ENCODE measurements at regions not wholly inside any gene's neighbourhood (a gene's known extent, or its start where the extent isn't known, plus 50 kb on each side); places are given as distances from the start of the nearest gene placed in this dataset.

DNA sequence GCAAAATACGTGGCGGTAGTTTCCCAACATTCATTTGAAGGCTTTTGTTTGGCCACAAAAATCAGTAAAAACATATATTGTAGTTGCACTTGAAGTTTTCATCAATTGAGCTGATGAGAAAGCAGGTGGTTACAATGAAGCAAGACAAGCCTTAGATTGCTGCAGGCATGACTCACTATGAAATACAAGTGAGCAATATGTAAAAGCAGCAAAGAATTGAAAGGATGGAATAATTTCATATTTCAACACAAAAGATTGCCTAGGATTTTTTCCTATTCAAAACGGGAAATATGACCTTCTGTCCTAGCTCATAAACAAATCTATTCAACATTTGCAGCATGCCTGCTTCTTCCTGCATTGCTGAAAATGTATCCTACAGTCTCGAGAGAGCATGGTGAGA, 190.9 kb upstream of the BANK1 start:
- no peak overlapping the region for H2AFZ ChIP-seq
- H3K27ac ChIP-seq, result no peak overlapping the region
- TF ChIP-seq, protein P1, sequence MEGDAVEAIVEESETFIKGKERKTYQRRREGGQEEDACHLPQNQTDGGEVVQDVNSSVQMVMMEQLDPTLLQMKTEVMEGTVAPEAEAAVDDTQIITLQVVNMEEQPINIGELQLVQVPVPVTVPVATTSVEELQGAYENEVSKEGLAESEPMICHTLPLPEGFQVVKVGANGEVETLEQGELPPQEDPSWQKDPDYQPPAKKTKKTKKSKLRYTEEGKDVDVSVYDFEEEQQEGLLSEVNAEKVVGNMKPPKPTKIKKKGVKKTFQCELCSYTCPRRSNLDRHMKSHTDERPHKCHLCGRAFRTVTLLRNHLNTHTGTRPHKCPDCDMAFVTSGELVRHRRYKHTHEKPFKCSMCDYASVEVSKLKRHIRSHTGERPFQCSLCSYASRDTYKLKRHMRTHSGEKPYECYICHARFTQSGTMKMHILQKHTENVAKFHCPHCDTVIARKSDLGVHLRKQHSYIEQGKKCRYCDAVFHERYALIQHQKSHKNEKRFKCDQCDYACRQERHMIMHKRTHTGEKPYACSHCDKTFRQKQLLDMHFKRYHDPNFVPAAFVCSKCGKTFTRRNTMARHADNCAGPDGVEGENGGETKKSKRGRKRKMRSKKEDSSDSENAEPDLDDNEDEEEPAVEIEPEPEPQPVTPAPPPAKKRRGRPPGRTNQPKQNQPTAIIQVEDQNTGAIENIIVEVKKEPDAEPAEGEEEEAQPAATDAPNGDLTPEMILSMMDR (IDR thresholded peaks at IDR 0.05; ENCODE audit: poor library complexity), result no peak
- TF ChIP-seq EZH2phosphoT487 (IDR thresholded peaks at IDR 0.05; ENCODE audit: low read depth, severe bottlenecking, unreplicated experiment), result no peak
- no peak for TF ChIP-seq EZH2 (IDR thresholded peaks at IDR 0.05; ENCODE audit: borderline replicate concordance)

DNA sequence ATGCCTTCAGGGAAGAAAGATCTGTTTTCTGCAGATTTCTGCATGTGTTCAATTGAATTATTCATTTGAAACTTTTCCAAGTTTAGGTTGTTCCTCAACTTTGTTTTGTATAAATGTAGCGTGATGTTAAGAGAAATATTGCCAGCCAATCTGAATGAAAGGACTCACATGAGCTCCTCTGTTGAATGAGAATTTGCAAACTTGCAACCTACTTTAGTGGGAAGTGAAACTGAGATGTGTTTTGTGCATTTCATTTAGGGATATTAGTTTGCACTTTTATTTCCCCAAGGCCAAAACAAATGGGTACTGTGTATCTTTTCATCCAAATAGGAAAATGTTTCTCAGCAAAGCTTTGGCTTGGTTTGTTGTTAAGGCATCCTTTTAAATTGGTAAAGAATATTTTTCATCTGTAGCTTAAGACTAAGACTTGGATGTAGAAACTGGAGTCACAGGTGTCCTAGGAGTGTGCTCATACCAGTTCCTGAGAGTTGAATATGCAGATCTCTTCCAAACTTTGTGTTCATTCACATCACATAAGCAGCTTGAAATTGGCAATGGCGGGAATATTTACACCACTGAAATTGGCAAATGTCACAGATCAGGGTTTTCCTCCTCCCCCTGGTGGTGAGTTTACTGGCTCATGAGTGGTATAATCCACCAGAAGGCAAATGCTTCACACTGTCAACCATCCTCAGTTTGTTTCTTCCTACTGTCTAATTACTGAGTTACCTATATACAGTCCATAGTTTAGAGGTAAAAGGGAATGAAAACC, 193.6 kb upstream of the BANK1 start:
- 90% methylated on average over 2 of the region's 2 CpGs for WGBS (ENCODE audit: low lambda C conversion rate, missing lambda C conversion rate)
- Histone ChIP-seq H3K9me2 (replicated peaks; ENCODE audit: insufficient read depth) (no peaks in the 10 kb centered on the region), H3K27me3 (no peaks in the 10 kb centered on the region), H3K36me3 (replicated peaks; ENCODE audit: insufficient read depth, low read depth) (no peaks in the 10 kb centered on the region), H3K79me2 (no peaks in the 10 kb centered on the region), H3K4me3 (no peak overlapping the region), H3K9me3 (ENCODE audit: low read depth) (no peaks in the 10 kb centered on the region), H3K4me1 (ENCODE audit: insufficient read depth) (no peaks in the 10 kb centered on the region), H4K20me1 (ENCODE audit: insufficient read depth, poor library complexity, severe bottlenecking) (no peaks in the 10 kb centered on the region), H3K27ac (no peak overlapping the region), H3K4me2 (no peak overlapping the region), H2AFZ (no peak overlapping the region)
- TF ChIP-seq EZH2phosphoT487 (IDR thresholded peaks at IDR 0.05; ENCODE audit: low read depth, severe bottlenecking, unreplicated experiment), result no peak
- no peak for TF ChIP-seq EZH2 (IDR thresholded peaks at IDR 0.05; ENCODE audit: borderline replicate concordance)
- TF ChIP-seq, protein P1 (IDR thresholded peaks at IDR 0.05; ENCODE audit: poor library complexity), result no peak
- no peak for DNase-seq (ENCODE audit: low spot score)

More for the DNA sequence above, 190.9 kb upstream of the BANK1 start:
- H3K79me2 ChIP-seq, result no peaks in the 10 kb centered on the region
- no peaks in the 10 kb centered on the region for H3K9me2 ChIP-seq (replicated peaks; ENCODE audit: insufficient read depth)
- no peak overlapping the region for H3K4me3 ChIP-seq
- no peak for DNase-seq (ENCODE audit: low spot score)
- H4K20me1 ChIP-seq (ENCODE audit: insufficient read depth, poor library complexity, severe bottlenecking), result no peaks in the 10 kb centered on the region
- 48% methylated on average over 4 of the region's 4 CpGs for WGBS (ENCODE audit: low lambda C conversion rate, missing lambda C conversion rate)
- H3K9me3 ChIP-seq (ENCODE audit: low read depth), result no peaks in the 10 kb centered on the region
- no peak overlapping the region for H3K4me2 ChIP-seq
- H3K4me1 ChIP-seq (ENCODE audit: insufficient read depth), result no peaks in the 10 kb centered on the region
- H3K36me3 ChIP-seq (replicated peaks; ENCODE audit: insufficient read depth, low read depth), result no peaks in the 10 kb centered on the region
- no peaks in the 10 kb centered on the region for H3K27me3 ChIP-seq

DNA sequence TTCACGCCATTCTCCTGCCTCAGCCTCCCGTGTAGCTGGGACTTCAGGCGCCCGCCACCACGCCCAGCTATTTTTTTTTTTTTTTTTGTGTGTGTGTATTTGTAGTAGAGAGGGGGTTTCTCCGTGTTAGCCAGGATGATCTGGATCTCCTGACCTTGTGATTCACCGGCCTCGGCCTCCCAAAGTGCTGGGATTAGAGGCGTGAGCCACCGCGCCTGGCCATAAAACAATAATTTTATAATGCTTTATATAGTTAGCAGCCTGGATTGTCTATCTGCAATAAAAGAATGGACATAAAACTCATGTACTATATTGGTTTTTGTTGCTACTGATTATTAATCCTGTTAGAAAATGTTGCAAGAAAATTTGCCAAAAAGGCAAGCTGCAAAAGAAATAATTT, 195.9 kb upstream of the BANK1 start:
- no peak overlapping the region for H3K4me3 ChIP-seq

More for the DNA sequence above, 195.9 kb upstream of the BANK1 start:
- H3K9me2 ChIP-seq (replicated peaks; ENCODE audit: insufficient read depth), result no peaks in the 10 kb centered on the region
- 95% methylated on average over 10 of the region's 11 CpGs for WGBS (ENCODE audit: low lambda C conversion rate, missing lambda C conversion rate)
- no peaks in the 10 kb centered on the region for H3K4me1 ChIP-seq (ENCODE audit: insufficient read depth)
- no peaks in the 10 kb centered on the region for H3K79me2 ChIP-seq
- no peak overlapping the region for H3K27ac ChIP-seq
- no peak overlapping the region for H2AFZ ChIP-seq
- no peak for DNase-seq (ENCODE audit: low spot score)
- H3K36me3 ChIP-seq (replicated peaks; ENCODE audit: insufficient read depth, low read depth), result no peaks in the 10 kb centered on the region
- no peaks in the 10 kb centered on the region for H3K27me3 ChIP-seq
- no peak overlapping the region for H3K4me2 ChIP-seq
- no peaks in the 10 kb centered on the region for H3K9me3 ChIP-seq (ENCODE audit: low read depth)
- no peaks in the 10 kb centered on the region for H4K20me1 ChIP-seq (ENCODE audit: insufficient read depth, poor library complexity, severe bottlenecking)
- TF ChIP-seq EZH2phosphoT487 (IDR thresholded peaks at IDR 0.05; ENCODE audit: low read depth, severe bottlenecking, unreplicated experiment), result no peak
- TF ChIP-seq EZH2 (IDR thresholded peaks at IDR 0.05; ENCODE audit: borderline replicate concordance), result no peak
- TF ChIP-seq, protein P1 (IDR thresholded peaks at IDR 0.05; ENCODE audit: poor library complexity), result no peak
